NCI-H2227 treated with DMSO at 0.1 percent for 48 hours (cell line): ENCODE measurements at regions not wholly inside any gene's neighbourhood (a gene's known extent, or its start where the extent isn't known, plus 50 kb on each side); places are given as distances from the start of the nearest gene placed in this dataset.

Experiments
- DNase-seq: peaks from one replicate; lab custom pipeline; 2025; lab: John Stamatoyannopoulos, UW

DNA sequence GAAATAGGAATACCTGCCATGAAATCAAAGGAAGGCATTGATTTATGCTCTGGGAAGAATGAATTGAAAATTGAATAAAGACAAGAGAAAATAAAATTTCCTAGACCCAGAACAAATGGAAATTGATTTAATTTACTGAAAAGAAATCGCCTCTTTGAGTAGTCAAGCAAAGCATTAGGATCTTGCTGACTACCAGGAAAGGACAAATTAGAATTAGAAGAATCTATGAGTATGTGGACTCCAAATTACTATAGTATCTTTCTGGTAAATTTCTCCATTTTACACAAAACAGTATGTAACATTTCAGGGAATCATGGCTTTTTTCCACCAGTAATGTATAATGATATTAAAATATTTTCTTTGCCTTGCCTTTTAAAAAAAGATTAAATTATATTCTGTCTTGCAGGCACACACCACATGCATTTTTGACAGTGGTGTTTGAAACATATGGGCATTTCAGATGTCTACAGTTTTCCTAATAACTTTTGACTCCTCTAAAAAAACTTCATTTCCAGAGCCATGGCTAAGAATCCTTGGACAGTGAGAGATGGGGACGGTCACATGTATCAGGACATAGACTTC lies 768.7 kb upstream of the NRSN1 start:
- DNase-seq, result no peak

GRCh38 chr6:23365732-23366131 lies 760.3 kb upstream of the NRSN1 start:
- no peak for DNase-seq

DNA sequence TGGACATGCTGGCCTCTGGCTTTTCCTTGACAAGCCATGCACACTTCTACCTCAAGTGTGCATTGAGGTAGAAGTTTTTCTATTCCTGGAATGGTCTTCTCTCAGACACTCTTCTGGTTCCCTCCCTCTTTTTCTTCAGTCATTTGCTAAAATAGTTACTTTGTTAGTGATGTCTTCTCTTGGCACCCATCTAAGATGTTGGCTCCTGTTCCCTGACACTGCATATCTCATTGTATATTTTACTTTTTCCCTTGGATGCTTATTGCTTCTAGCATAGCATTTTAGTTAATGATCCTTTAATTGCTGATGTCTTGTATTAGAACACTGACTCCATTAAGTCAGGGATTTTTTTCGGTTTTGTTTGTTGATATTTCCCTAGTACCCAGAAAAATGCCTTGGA lies 758.7 kb upstream of the NRSN1 start:
- DNase-seq, result no peak

- no peak for DNase-seq
Measured at GRCh38 chr6:23368557-23368956, 757.5 kb upstream of the NRSN1 start.

GRCh38 chr6:23370051-23370450 lies 756.0 kb upstream of the NRSN1 start:
- DNase-seq, result no peak

GRCh38 chr6:23371132-23371915 lies 754.7 kb upstream of the NRSN1 start:
- no peak for DNase-seq

GRCh38 chr6:23377830-23378229 lies 748.2 kb upstream of the NRSN1 start:
- no peak for DNase-seq

GRCh38 chr6:23380465-23380864 lies 745.5 kb upstream of the NRSN1 start:
- no peak for DNase-seq

DNA sequence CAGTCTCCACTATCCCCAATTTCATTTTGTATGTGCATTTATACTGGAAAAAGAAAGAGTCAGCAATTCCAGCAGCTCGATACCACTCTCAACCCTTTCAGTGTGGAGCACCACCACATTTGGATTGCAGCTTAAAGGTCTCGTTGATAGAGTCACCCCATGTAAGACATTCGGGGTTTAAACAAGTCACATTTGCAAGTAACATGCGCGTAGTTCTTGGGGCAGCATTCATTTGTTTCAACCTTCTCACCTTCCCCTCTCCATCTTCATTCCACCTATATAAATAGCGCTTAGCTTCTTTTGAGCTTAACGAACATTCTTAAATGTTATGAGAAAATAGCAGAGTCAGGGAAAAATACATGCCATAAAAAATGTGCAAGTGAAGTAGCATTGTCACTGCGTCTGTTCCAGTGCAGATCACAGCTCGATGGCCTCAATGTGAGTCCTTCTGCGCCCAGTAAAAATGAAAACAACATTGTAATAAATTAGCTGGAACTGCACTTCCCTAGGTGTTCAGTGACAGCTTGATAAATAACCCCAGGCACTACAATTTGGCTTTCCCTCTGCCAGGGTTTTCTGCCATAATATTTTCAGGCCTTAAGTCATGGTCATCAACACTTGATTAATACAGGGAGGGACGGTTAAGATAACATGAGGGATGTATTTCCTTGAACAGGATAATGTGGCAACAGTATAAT lies 737.8 kb upstream of the NRSN1 start:
- peak; percentile 17 for DNase-seq

DNA sequence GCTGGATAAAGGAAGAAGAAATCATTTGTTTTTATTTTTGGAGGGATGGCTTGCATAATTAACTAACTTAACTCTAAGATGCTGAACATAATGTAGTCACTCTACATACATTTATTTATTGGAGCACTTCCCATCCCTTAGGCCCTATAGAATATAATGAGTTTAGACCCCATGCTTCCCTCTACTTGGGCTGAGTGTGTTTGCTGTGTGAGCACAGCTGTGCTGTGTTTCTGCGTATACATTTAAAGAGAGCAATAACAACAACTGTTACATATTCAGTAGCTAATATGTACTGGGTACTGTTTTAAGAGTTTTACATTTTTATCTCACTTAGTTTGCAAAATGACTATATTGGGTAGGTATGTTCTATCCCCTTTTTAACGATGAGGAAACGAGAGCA lies 736.6 kb upstream of the NRSN1 start:
- DNase-seq, result no peak

- DNase-seq, result no peak
Measured at GRCh38 chr6:23390221-23390620, 735.8 kb upstream of the NRSN1 start.

DNA sequence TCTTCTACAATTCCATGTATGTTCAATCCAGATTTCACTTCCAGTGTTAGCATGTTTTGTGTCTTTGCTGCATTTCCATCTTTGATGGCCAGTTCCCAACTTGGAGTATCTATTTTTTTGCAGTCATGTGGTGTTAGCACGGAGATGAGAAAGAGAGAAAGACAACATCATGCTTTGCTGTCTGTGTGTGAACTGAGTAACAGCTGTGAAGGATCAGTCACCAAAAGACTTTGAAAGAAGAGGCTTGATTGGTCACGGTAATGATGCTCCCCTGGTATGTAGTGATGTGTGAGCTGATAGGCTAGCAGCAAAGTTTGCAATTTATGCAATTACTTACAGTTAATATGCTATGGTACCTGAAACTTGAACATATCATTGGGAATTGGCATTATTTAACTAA lies 731.3 kb upstream of the NRSN1 start:
- DNase-seq, result no peak

DNA sequence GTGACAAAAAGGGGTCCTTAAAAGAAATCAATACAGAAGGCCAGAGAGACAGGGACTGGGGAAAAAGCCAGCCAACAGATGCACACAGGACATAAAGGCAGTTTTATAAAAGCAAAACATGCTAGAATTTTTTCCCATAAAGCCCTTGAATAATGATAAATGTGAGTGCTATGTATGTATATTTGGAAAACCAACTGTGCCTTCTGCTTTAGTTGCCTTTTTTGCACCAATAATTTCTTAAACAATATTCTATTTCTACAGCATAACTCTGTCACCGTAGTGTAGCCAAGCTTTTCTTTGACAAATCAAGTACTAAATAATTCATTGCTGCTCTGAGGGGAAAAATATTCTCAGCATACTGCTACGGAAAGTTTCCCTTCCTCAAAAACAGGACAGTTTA lies 730.6 kb upstream of the NRSN1 start:
- DNase-seq, result no peak

DNA sequence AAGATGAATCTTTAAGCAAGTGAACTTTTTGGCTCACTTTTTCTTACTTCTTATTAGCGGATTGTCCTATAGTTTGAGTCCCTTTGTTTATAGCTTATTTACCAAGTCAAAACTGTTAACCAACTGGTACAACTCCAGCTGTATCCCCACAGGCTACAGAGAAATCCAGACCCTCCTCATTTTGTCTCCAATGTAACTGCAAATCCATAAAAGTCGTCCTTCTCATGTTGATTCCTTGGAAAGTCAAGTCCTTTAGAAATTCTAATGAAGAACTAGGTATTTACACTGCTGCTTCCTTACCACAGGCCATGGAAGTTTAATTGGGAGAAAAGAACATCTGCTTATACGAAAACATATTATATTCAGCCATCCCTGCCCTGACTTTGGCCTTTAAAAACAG lies 729.1 kb upstream of the NRSN1 start:
- DNase-seq, result no peak

DNA sequence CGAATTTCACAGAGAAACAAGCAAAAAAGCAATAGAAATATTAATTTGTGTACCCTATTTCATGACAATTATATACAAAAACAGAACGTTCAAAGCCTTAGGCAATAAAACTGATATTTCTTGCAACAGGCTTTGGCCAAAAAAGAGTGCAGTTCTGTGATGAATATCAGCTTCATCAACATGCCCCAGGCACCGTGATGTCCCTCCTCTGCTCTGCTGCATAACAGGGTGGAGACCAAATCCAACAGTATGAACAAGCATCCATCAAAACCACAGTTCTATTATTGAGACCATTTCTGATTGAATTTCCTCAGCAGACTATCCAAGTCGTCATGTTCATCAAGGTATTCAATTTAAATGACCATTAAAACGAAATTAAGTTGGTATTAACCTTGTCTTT lies 722.6 kb upstream of the NRSN1 start:
- DNase-seq, result no peak

DNA sequence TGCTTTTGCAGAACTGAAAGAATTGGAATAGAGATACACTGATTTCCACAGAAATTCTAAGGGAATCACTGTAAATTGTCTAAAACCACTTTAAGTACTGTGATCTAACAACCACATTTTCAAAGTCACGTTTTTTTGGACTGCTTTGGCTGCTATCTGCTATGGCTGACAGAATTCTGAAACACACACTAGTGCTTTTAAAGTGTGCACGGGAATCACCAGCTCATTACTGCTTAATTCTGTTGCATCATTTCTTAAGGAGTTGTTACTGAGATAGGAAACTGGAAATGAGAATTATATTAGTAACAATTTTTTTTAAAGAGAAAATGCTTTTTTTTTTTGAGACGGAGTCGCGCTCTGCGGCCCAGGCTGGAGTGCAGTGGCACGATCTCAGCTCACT lies 716.5 kb upstream of the NRSN1 start:
- no peak for DNase-seq

DNA sequence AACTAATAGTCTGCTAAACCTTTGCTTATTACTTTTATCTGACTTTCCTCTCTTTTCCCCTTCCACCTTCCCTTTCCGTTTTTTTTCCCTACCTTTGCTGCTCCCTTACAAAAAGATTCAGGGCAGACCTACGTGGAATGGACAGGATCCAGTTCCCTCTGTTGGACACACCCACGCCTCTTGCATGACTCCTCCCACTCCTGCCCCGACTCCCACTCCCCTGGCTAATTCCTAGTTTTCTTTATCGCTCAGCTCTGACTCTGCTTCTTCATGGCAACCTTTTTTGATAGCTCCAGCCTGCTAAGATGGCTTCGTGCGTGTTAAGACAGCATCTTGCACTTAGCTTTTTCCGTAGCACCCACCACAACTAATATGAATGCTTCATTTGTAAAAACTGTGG lies 715.6 kb upstream of the NRSN1 start:
- DNase-seq, result no peak

GRCh38 chr6:23412770-23413169 lies 713.2 kb upstream of the NRSN1 start:
- DNase-seq, result no peak

DNA sequence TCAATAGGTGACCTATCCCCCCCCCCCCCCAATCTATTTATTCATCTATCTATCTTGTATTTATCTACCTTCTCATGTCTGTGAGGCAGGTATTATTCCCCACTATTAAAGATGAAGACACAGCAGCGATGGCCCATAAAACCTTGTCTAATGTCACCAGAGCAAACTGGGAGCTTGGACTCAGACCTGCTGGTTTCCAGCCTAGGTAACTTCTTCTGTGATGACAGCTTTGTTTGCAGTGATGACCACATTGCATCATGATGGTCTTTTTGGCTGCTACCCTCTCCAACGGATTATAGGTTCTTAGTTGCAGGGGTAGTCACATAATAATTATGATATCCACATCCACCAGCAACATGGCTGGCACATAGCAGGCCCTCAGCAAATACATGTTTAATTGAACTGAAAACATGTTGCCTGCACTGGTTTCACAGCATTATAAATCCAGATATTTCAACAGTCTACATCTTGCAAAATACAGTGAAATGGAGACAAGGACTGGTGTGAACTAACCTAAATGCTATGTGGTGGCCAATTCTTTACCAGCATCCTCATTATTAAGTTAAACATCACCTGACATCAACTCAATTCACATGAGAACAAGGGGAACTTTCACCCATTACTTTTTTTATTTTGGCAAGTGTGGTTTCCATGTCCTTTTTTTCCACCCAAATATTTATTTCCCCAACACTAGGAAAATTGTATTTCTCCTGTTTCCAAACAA lies 712.5 kb upstream of the NRSN1 start:
- no peak for DNase-seq

GRCh38 chr6:23414051-23414445 lies 712.0 kb upstream of the NRSN1 start:
- no peak for DNase-seq

- no peak for DNase-seq
Measured at GRCh38 chr6:23414922-23415321, 711.1 kb upstream of the NRSN1 start.

GRCh38 chr6:23415819-23416427 lies 710.1 kb upstream of the NRSN1 start:
- DNase-seq, result no peak
